GM21619 (cell line): ENCODE measurements at regions not wholly inside any gene's neighbourhood (a gene's known extent, or its start where the extent isn't known, plus 50 kb on each side); places are given as distances from the start of the nearest gene placed in this dataset.
"Not testable (repeated sequence)": the region's sequence is repeated elsewhere in the genome, so short reads cannot be mapped to it uniquely, and the experiment has no call there.

Experiments used
- ATAC-seq: cut with Tn5 transposase; IDR thresholded peaks from one replicate; pipeline ENCODE4 v1.9.1; 2021; ENCODE audit not compliant: unreplicated experiment

DNA sequence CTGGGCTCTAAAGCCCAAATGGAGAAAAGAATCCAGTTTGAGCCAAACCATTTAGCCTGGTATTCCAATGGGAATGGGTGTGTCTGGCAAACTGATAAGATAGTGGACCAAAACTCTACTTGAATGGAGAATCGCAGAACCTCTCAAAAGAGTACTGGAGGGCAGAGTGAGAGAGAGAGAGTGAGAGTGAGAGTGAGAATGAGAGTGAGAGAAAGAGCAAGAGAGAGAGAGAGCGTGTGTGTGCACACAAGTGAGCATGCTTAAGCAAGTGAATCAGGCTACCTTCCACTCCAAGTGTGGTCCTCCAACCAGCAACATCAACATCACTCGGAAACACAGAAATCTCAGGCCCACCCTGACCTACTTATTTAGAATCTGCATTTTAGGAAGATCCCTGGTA lies 58.8 kb downstream of the UQCRFS1 start:
- ATAC-seq = no peak

DNA sequence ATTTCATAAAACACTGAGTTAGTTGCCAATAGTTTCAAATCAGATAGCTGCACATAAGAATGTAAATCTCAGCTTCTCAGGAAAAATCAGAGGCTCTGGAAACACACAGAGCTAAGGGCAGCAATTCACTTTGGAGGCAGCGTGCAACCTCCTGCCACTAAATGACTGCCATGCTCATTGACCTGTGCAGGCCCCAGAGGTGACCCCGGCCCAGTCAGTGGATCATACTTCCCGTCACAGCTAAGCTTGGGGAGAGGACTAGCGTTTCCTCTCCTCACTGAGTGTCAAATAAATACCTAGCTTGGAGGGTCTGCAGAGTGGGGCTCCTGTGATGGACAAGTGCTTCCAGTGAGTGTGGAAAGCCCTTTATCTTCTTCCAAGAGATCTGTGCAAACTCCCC lies 67.2 kb downstream of the UQCRFS1 start:
- no peak for ATAC-seq

DNA sequence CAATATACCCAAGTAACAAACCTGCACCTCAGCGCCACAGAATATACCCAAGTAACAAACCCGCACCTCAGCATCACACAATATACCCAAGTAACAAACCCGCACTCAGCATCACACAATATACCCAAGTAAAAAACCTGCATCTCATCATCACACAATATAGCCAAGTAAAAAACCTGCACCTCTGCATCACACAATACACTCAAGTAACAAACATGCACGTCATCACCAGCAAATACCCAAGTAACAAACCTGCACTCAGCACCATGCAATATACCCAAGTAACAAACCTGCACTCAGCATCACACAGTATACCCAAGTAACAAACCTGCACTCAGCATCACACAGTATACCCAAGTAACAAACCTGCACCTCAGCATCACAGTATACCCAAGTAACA lies 69.8 kb downstream of the UQCRFS1 start:
- no peak for ATAC-seq

DNA sequence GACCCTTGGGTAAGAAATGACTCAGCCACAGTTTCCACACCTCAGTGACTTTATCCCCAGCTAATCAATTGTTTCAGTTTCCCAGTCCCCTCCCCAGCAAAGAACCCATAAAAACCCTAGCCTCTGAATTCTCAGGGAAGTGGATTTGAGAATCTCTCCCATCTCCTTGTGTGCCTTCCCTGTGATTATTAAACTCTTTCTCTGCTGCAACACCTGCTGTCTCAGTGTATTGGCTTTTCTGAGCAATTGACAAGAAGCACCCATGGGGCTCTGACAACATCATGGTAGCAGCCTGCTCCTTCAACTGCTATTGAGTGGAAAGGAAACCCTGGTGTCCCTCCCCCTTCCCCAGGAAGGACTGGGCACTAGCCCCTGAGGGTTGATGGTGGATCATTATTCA lies 73.7 kb downstream of the UQCRFS1 start:
- ATAC-seq = no peak

DNA sequence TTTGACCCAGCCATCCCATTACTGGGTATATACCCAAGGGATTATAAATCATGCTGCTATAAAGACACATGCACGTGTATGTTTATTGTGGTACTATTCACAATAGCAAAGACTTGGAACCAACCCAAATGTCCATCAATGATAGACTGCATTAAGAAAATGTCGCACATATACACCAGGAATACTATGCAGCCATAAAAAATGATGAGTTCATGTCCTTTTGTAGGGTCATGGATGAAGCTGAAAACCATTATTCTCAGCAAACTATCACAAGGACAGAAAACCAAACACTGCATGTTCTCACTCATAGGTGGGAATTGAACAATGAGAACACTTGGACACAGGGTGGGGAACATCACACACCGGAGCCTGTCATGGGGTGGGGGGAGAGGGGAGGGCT lies 74.7 kb downstream of the UQCRFS1 start:
- ATAC-seq = not testable (repeated sequence)

DNA sequence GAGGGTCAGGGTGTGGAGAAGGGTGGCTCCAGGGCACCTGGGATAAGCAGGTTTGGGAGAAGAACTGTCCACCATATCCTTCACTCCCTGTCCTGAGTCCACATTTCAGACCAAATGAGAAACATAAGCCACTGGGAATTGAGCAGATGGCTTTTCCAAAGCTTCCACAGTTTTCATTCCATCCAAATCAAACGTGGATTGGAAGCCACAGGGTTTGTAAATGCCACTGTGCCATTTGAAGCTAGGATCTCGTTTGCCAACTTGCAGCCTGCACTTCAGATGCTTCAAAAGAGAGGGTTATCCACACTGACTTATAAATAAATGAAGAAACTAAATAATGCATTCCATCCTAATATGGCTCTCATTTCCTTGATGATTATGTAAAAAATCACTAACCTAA lies 81.5 kb downstream of the UQCRFS1 start:
- ATAC-seq = no peak

DNA sequence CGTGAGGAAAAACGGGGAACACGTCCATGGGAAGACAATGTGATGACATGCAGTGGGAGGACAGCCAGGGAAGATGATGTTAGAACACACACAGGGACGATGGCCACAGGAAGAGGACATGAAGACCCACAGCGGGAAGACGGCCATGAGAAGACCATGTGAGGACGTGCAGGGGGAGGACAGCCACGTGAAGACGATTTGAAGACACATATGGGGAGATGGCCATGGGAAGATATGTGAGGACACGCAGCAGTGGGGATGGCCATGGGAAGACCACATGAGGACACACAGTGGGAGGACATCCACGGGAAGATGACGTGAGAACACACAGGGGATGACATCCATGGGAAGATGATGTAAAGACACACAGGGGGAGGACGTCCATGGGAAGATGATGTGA lies 83.8 kb downstream of the UQCRFS1 start:
- no peak for ATAC-seq

DNA sequence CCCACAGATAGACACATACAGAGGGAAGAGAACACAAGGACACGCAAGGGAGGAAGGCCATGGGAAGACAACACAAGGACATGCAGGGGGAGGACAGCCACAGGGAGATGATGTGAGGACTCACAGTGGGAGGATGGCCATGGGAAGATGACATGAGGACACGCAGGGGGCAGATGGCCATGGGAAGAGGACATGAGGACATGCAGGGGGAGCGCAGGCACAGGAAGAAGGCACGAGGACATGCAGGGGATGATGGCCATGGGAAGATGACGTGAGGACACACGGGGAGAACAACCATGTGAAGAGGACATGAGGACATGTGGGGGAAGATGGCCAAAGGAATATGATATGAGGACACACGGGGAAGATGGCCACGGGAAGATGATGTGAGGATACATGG lies 84.7 kb downstream of the UQCRFS1 start:
- ATAC-seq = no peak

DNA sequence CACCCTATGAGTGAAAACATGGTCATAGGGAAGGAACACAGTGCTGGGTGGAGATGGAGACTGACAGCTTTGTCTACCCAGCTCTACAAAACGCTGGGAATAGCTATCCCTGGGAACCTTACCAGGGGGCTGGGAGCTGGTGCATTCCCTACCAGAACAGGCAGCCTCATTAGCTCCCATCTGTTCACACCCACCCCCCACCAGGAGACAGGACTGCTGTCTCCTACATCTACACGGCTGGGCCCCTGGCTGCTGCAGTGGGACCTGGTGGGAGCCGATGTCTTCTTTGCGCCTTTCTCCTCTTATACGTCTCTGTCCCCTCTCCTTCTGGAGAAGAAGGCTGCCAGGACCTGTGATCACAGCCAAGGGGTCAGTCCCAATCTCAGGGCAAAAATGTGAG lies 90.8 kb downstream of the UQCRFS1 start:
- ATAC-seq = no peak

DNA sequence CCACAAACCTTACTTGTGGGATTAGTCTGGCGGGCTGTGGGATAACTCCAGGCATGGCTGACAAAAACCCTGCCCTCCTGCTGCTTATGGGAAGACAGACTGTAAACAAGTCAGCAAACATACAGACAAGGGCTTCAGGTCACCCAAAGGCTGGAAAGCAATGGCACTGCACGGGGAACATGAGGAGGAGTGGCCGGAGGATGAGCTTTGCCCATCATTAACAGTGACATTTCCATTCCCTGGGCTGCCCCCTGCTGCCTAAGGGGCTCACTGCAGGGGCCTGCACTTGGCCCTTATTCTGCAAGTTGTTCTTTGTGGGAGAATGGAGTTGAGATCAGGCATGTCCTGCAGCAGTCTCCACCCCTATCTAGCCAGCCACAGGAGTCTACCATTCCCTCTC lies 91.3 kb downstream of the UQCRFS1 start:
- no peak for ATAC-seq

DNA sequence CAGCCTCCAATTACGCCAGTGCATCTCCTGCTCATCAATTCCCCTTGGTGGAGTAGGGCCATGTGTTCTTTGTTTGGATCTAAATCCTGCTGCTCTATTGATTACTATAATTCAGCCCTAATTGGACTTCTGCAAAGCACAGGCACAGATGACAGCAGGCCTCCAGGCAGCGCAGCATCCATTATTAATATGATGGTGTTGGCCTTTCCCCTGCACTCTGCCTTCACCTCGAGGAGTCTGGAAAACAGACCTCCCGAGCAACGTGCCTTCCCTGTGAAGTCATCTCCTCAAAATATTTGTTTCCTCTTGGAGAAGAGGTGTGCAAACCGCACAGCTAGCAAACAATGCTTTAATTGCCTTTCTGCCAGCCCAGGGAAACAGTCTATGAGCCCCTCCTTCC lies 92.5 kb downstream of the UQCRFS1 start:
- no peak for ATAC-seq

DNA sequence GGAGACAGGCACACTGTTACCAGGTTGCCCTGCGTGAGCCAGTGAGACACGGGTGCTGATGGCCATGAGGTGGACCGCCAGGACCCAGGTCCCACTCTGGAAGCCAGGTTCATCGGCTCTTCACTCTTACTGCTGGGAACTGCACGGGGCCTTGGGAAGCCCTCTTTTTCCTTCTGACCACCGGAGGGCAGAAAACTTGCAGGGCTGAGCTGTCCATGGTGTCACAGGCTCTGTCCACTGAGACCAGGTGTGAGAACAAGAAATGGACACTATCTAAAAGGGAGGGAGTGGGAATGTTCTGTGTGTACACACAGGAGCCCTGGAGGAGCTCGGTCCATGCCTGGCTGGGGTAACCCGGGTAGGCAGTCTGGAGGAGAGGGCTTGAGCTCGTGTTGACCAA lies 93.4 kb downstream of the UQCRFS1 start:
- ATAC-seq = no peak

DNA sequence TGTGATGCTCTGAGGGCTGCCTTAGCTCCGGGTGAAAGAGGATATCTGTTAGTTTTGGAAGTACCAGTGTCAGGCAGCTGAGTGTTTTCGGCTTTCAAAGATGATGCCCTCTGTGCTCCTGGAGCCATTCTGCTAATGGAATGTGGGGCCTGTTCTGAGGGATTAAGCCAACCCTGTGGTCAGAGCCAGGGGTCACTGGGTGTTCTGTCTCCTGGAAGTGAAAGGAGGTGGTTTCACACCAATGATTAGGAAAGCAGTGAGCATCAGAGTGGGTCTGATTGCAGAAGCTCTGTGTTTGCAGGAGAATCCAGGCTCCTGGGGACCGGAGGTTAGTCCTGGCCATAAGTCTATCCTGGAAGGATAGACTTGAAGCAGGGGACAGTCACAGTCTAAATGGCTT lies 94.6 kb downstream of the UQCRFS1 start:
- no peak for ATAC-seq

DNA sequence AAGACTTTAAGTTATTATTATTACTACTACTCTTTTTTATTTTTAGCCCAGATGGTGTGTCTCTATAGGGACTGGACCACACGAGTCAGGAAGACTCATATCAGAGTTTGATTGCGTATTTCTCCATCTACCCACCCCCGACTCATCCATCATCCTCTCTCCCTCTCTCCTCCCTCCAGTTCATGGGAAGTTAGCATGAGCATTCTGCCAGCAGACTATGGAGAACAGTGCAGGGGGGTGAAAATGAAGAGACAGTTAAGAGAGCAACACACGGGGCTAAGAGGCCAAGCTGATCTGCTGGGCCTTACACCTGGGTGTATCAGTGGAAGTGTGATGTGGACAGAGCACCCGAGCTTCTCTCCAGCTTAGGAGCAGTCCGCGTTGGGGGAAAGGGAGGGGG lies 95.0 kb downstream of the UQCRFS1 start:
- ATAC-seq = no peak

DNA sequence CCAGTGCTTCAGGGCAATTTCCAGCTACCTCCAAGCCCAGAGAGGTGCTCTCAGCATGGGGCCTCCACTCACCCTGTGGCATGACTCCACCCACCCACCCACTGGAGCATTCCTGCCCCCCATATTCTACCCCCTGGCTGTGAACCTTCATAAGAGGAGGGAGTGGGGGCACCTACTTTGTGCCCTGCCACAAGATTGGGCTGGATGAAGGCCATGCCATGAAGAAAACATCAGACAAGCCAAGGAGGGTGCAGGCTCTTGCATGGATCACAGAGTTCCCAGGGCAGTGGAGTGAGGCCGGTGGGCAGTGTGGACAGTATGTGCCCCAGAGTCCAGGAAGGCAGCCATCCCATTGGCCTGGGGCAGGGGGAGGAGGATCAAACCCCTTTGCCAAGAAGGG lies 97.8 kb downstream of the UQCRFS1 start:
- no peak for ATAC-seq

DNA sequence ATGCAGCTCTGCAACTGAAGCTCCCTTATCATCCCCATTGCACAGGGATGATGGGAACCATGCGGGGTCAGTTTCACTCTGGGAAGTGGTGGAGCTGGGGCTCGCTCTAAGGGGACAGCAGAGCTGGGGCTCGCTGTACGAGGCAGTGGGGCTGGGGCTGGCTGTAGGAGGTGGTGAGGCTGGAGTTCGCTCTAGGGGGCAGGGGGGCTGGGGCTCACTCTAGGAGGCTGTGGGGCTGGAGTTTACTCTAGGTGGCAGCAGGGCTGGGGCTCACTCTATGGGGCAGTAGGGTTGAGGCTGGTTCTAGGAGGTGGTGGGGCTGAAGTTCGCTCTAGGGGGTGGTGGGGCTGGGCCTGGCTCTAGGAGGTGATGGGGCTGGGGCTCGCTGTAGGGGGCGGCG lies 99.1 kb downstream of the UQCRFS1 start:
- ATAC-seq = no peak

DNA sequence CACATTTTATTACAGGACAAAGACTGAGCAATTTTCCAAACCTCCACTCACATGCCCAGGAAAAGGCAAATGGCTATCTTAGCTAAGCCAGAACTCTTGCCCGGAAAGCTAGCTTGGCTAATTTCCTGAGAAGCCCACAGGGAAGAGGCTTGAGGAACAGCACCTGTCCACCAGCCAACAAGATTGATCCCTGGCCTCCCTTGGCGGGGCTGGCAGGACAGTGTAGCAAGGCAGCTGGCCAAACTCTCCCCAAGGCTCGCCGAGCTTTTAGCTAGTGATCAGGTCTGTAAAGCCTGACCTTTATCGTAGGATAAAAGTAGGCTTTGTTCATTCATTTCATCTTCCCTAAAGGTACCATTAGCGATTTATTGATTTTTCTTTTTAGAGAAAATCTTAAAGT lies 101.4 kb downstream of the UQCRFS1 start:
- ATAC-seq = no peak

DNA sequence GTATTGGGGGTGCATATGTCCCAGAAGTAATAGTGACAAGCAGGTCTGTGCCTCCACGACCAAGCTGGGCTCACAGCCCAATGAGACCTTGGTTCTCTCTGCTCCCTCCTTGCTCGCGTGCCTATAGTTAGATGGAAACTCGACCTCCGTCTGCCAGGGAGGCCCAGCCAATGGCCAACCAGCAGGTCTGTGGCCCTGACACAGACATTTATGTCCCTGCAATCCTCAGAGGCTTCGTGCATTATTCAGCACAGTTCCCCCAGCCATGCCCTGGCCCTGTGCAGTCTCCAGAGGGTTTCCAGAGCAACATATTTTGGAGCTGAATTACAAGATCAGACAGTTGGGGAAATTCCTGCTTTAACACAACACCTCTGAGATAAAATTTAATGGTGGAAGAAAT lies 105.1 kb downstream of the UQCRFS1 start:
- no peak for ATAC-seq

DNA sequence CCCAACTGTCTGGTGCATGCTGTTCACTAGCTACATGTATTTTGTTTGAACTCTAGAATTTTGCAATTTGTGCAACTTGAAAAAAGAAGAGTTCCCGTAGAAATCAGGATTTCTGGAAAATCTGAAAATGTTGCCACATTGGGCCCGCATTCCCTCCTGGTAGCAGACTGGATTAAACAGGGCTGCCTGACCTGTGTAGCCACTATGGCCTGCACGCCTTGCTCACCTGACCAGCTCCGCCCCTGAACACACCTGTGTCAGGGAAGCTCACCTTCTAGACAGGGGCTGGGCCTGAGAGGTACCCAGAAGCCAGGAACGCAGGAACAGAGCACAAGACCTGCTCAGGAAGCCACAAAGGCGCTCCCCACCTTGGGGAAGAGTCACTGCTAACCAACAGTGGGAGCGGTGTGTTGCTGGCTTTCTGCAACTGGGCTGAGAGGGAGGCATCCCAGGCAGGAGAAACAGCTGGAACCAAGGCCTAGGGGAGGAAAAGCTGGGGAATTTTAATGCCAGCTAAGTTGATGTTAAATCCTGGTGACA lies 106.5 kb downstream of the UQCRFS1 start:
- no peak for ATAC-seq

DNA sequence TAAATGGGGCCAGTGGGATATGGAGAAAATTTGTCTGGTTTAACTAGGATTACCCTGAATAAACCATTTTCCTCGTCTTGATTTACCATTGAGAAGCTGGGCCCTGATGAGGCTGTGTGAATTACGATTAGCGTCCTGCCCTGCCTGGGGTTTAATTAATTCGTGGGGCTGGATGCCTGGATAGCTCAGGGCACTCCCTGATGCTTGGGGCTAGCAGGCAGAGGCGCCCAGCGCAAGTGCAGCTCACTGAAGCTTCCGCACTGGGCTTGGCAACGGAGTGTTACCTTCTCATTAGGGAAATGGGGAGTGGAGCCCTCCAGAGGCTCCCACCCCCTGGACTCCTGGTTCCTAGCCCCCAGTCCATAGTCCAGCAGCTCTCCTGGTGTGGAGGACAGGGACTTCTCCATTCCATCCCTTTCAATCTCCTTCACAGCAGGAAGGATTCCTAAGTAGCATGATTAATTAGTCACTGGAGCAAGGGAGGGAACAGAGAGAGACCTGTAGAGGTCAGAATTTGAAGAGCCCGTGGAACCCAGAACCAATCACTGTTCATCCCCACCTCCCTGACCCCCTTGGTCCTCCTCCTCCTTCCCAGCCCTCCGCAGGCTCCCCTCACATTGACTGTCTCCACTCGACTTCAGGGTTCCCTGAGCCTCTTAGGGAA lies 107.2 kb downstream of the UQCRFS1 start:
- no peak for ATAC-seq

DNA sequence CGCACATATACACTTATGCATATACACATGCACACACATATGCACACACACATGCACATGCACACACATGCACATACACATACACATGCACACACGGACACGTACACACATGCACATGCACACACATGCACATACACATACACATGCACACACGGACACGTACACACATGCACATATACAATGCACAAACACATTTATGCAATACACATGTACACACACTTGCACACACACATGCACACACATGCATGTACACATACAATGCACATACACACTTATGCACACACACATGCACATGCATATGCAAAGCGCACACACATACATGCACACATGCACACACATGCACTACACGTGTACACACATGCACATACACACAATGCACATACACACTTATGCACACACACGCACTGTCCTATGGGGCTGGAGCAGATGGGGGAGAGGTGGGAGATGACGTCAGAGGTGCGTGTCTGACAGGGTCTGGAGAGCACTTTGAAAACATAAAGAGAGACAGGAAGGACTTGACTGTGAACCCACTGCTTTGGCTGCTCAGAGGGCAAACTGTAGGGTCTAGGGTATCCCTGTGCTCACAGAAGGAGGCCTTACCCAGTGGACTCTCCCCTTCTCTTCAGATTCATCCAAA lies 108.2 kb downstream of the UQCRFS1 start:
- ATAC-seq = no peak

DNA sequence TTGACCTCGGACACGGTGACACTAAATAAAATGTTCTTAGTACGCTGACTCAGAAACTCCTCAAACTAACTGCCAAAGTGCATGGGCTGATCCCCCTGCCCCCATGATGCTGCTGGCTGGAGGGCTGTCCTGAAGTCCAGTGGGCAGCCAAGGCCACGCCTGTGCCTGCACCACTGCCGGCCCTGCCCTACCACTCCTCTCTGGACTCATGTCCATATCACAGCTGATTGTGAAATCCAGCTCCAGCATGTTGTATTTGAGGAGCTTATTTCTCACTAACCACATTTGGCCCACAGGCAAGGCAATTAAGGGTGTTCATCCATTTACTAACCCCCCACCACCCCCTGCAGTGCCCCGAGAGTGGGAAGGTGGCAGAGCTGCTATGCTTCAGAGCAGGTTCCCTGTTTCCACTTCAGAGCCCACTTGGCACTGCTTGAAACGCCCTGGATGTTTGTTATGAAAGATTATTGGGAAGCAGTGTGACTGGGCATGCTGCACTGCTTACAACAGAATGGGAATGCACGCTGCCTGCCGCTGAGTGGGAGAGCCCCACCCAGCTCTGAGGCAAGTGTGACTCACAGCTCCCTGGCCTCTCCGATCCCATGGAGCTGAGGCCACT lies 114.0 kb downstream of the UQCRFS1 start:
- no peak for ATAC-seq
